Mesodermal cell (in vitro differentiated cells): ENCODE measurements at regions not wholly inside any gene's neighbourhood (a gene's known extent, or its start where the extent isn't known, plus 50 kb on each side); places are given as distances from the start of the nearest gene placed in this dataset.
"Not testable (repeated sequence)": the region's sequence is repeated elsewhere in the genome, so short reads cannot be mapped to it uniquely, and the experiment has no call there.

Experiments
- H3K27ac ChIP-seq: 2 replicates; pipeline ENCODE4 v1.7.0; 2013; ENCODE audit warnings: mild to moderate bottlenecking, low read depth, low read length, moderate library complexity; ENCODE audit not compliant: severe bottlenecking
- H3K36me3 ChIP-seq: 2 replicates; pipeline ENCODE4 v1.7.1; 2013; ENCODE audit warnings: mild to moderate bottlenecking, low read length, moderate library complexity; ENCODE audit not compliant: control insufficient read depth, insufficient read depth
- H3K4me1 ChIP-seq: one replicate; pipeline ENCODE4 v1.7.1; 2013; ENCODE audit warnings: mild to moderate bottlenecking, low read length; ENCODE audit not compliant: insufficient read depth, control insufficient read depth, poor library complexity, severe bottlenecking
- H3K4me3 ChIP-seq: 2 replicates; pipeline ENCODE4 v1.7.0; 2013; ENCODE audit warnings: low read length, control low read depth, mild to moderate bottlenecking; ENCODE audit not compliant: insufficient read depth, poor library complexity, severe bottlenecking; ENCODE audit errors: extremely low read depth
- H3K9me3 ChIP-seq: 2 replicates; pipeline ENCODE4 v1.7.1; 2013; ENCODE audit warnings: mild to moderate bottlenecking, low read length, moderate library complexity; ENCODE audit not compliant: control insufficient read depth
- WGBS, 2 experiments: methylation state at CpG; one replicate each; pipeline ENCODE4 v1.1.5; 2013; ENCODE audit warnings: missing lambda C conversion rate in 2 of 2; ENCODE audit not compliant: insufficient coverage in 2 of 2; 5-methylcytosine and 5-hydroxymethylcytosine counted together

DNA sequence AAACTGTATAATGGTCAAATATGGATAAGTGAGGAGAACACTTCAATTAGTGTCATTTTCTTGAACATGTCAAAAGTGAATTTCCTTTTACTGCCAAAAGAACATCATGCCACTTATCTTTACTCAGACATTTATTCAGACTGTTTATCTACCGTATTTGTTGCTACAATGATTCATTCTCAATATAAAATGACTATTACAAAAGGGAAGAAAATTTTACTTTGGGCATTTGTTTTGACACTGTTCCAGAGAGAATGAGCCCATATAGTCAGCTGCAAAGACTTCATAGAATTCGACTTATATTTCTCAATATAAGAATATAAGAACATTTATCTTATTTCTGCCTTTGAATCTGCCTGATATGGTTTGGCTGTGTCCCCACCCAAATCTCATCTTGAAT, 1699.1 kb downstream of the BRINP3 start:
- Histone ChIP-seq H3K4me3 (no peak overlapping the region), H3K9me3 (peaks cover 4% of the 10 kb centered on the region), H3K4me1 (no peaks in the 10 kb centered on the region), H3K36me3 (no peaks in the 10 kb centered on the region), H3K27ac (no peak overlapping the region)
- WGBS, 2 experiments: no CpG with 5 or more reads among the region's 2 CpGs

GRCh38 chr1:188782220-188782841, 1695.3 kb downstream of the BRINP3 start:
- 38 to 55% methylated on average over 3 of the region's 6 CpGs for WGBS, 2 experiments
- H3K4me3 ChIP-seq: no peak overlapping the region

DNA sequence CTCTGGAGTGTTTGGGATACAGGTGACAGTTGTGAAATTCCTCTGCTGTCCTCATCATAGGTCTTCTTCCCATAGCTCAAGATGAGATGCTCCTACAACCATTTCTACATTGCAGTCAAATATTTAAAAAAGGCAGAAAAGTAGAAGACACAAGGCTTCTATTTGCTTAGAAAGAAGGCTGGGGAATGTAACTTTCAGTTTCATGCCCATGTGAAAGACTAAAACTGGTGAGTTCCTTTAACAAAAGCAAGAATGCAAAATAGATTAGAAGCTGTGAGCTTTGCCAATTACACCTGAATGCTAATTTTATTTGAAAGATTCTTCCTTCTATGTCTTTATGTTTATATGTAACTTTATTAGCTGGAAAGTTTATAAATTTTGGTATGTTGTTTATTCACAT, 1682.7 kb downstream of the BRINP3 start:
- H3K27ac ChIP-seq: no peak overlapping the region
- no peaks in the 10 kb centered on the region for H3K36me3 ChIP-seq
- no peaks in the 10 kb centered on the region for H3K9me3 ChIP-seq
- no peak overlapping the region for H3K4me3 ChIP-seq
- no peaks in the 10 kb centered on the region for H3K4me1 ChIP-seq

More at GRCh38 chr1:188782220-188782841, 1695.3 kb downstream of the BRINP3 start:
- H3K9me3 ChIP-seq: no peaks in the 10 kb centered on the region
- no peak overlapping the region for H3K27ac ChIP-seq
- H3K36me3 ChIP-seq: no peaks in the 10 kb centered on the region
- H3K4me1 ChIP-seq: no peaks in the 10 kb centered on the region

GRCh38 chr1:188812153-188812552, 1665.5 kb downstream of the BRINP3 start:
- H3K4me1 ChIP-seq, H3K27ac ChIP-seq, H3K36me3 ChIP-seq, H3K9me3 ChIP-seq, H3K4me3 ChIP-seq: not testable (repeated sequence)
- WGBS, 2 experiments: no CpG with 5 or more reads among the region's 2 CpGs

DNA sequence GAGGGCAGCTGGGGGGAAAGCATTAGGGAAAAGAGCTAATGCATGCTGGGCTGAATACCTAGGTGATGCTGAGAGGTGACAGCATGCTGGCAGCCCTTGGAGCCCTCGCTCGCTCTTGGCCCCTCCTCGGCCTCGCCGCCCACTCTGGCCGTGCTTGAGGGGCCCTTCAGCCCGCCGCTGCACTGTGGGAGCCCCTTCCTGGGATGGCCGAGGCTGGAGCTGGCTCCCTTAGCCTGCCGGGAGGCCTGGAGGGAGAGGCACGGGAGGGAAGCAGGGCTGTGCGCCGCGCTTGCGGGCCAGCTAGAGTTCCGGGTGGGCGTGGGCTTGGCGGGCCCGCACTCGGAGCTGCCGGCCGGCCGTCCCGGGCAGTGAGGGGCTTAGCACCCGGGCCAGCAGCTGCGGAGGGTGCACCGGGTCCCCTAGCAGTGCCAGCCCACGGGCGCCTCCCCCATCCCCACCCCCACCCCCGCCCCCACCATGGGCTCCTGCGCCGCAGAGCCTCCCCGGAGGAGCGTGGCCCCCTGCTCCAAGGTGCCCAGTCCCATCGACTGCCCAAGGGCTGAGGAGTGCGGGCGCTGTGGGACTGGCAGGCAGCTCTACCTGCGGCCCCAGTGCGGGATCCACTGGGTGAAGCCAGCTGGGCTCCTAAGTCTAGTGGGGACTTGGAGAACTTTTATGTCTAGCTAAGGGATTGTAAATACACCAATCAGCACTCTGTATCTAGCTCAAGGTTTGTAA, 1664.7 kb downstream of the BRINP3 start:
- H3K4me1 ChIP-seq, H3K9me3 ChIP-seq, H3K27ac ChIP-seq, H3K4me3 ChIP-seq, H3K36me3 ChIP-seq: not testable (repeated sequence)
- WGBS, 2 experiments: 94 to 100% methylated on average over 9 to 19 of the region's 39 CpGs

DNA sequence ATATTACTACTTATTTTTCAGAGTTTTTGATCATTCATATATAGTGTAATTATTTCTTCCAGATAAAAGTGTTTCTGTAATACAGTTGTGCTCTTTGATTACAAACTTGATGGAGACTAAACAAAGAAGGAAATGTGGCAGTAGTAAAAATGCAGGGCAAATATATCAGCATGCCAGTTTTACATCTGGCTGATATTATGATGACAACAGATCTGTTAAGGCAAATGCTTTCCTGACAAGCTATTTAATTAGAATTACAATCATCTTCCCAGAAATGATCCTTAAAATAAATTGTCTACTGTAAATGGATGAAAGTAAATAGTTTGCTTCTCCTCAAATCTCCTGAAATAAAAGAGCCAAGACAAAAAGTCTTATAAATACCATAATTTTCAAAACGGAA, 1659.8 kb downstream of the BRINP3 start:
- Histone ChIP-seq H3K36me3 (no peaks in the 10 kb centered on the region), H3K4me1 (no peaks in the 10 kb centered on the region), H3K27ac (no peak overlapping the region), H3K4me3 (no peak overlapping the region), H3K9me3 (no peaks in the 10 kb centered on the region)
- no CpG with 5 or more reads among the region's 1 CpG for WGBS, 2 experiments

- Histone ChIP-seq H3K4me1 (no peaks in the 10 kb centered on the region), H3K4me3 (no peak overlapping the region), H3K9me3 (no peaks in the 10 kb centered on the region), H3K36me3 (no peaks in the 10 kb centered on the region), H3K27ac (no peak overlapping the region)
- WGBS, 2 experiments: 64 to 78% methylated on average over 2 of the region's 2 CpGs
Measured at GRCh38 chr1:188822248-188822647, 1655.4 kb downstream of the BRINP3 start.

- Histone ChIP-seq H3K4me3 (no peak overlapping the region), H3K4me1 (no peaks in the 10 kb centered on the region), H3K9me3 (no peaks in the 10 kb centered on the region), H3K36me3 (no peaks in the 10 kb centered on the region), H3K27ac (no peak overlapping the region)
- no CpG with 5 or more reads among the region's 2 CpGs for WGBS, 2 experiments
Measured at GRCh38 chr1:188825471-188825870, 1652.2 kb downstream of the BRINP3 start.

GRCh38 chr1:188826800-188827199, 1650.9 kb downstream of the BRINP3 start:
- Histone ChIP-seq H3K4me1 (no peaks in the 10 kb centered on the region), H3K27ac (no peak overlapping the region), H3K4me3 (no peak overlapping the region), H3K36me3 (no peaks in the 10 kb centered on the region), H3K9me3 (no peaks in the 10 kb centered on the region)

DNA sequence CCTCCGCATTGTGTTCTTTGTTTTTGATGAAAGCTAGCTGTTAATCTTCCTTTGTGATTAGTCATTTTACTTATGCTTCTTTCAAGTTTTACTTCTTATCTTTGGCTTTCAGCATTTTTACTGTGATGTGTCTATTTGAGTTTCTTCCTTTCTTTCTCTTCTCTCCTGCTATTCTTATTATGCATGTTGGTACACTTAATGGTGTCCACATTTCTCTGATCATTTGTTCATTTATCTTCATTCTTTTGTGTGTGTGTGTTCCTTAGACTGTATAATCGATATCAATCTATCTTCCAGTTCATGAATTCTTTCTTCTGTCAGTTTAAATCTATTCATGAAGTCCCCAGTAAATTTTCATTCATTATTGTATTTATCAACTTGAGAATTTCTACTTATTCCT, 1650.3 kb downstream of the BRINP3 start:
- H3K4me1 ChIP-seq: no peaks in the 10 kb centered on the region
- no CpG with 5 or more reads among the region's 2 CpGs for WGBS, 2 experiments
- H3K27ac ChIP-seq: no peak overlapping the region
- no peaks in the 10 kb centered on the region for H3K9me3 ChIP-seq
- H3K36me3 ChIP-seq: no peaks in the 10 kb centered on the region
- no peak overlapping the region for H3K4me3 ChIP-seq

DNA sequence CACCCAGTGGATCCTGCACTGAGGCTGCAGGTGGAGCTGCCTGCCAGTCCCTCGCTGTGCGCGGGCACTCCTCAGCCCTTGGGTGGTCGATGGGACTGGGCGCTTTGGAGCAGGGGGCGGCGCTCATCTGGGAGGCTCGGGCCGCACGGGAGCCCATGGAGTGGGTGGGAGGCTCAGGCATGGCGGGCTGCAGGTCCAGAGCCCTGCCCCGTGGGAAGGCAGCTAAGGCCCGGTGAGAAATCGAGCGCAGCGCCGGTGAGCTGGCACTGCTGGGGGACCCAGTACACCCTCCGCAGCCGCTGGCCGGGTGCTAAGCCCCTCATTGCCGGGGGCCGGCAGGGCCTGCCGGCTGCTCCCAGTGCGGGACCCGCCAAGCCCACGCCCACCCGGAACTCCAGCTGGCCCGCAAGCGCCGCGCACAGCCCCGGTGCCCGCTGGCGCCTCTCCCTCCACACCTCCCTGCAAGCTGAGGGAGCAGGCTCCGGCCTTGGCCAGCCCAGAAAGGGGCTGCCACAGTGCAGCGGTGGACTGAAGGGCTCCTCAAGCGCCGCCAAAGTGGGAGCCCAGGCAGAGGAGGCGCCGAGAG, 1636.5 kb downstream of the BRINP3 start:
- H3K36me3 ChIP-seq, H3K4me3 ChIP-seq, H3K27ac ChIP-seq, H3K4me1 ChIP-seq, H3K9me3 ChIP-seq: not testable (repeated sequence)
- 92 to 96% methylated on average over 12 to 39 of the region's 40 CpGs for WGBS, 2 experiments
